ENCODE measurements at regions not wholly inside any gene's neighbourhood (a gene's known extent, or its start where the extent isn't known, plus 50 kb on each side); places are given as distances from the start of the nearest gene placed in this dataset.

GRCh38 chr16:55411231-55411630 lies 67.8 kb upstream of the MMP2 start:
- Mint-ChIP-seq H3K4me1 (peaks cover 27% of the 10 kb centered on the region), H3K9me3 (no peaks in the 10 kb centered on the region), H3K27me3 (ENCODE audit: insufficient read depth, low read depth) (peaks cover 9% of the 10 kb centered on the region), H3K4me3 (no peak overlapping the region), H3K27ac (peak overlapping the region; percentile 3), H3K36me3 (no peaks in the 10 kb centered on the region)
- Histone ChIP-seq H3K79me2 (ENCODE audit: low read depth) (no peaks in the 10 kb centered on the region), H3F3A (ENCODE audit: low read depth) (peaks cover 6% of the 10 kb centered on the region), H3K27me3 (peaks cover 10% of the 10 kb centered on the region), H3K36me3 (no peaks in the 10 kb centered on the region), H3K4me1 (peaks cover 23% of the 10 kb centered on the region), H3K27ac (no peak overlapping the region), H3K4me3 (no peak overlapping the region), H2AFZ (replicated peaks) (no peak overlapping the region), H3K9me3 (ENCODE audit: low read depth) (no peaks in the 10 kb centered on the region), H3K9ac (no peak overlapping the region), H4K20me1 (ENCODE audit: low read depth) (no peaks in the 10 kb centered on the region), H3K4me2 (peak overlapping the region; percentile 13)
- TF ChIP-seq EZH2 (IDR thresholded peaks at IDR 0.05) = no peak
- no peak for TF ChIP-seq EZH2phosphoT487 (IDR thresholded peaks at IDR 0.05)
- no peak for TF ChIP-seq CTCF (IDR thresholded peaks at IDR 0.05)
- DNase-seq (ENCODE audit: low spot score) = peak; percentile 13

GRCh38 chr16:55418586-55418985 lies 60.4 kb upstream of the MMP2 start:
- Histone ChIP-seq H3F3A (ENCODE audit: low read depth) (no peaks in the 10 kb centered on the region), H3K4me1 (no peaks in the 10 kb centered on the region), H3K36me3 (no peaks in the 10 kb centered on the region), H4K20me1 (ENCODE audit: low read depth) (peaks cover 4% of the 10 kb centered on the region), H3K79me2 (ENCODE audit: low read depth) (no peaks in the 10 kb centered on the region), H3K4me3 (no peak overlapping the region), H3K4me2 (no peak overlapping the region), H3K9me3 (ENCODE audit: low read depth) (no peaks in the 10 kb centered on the region), H3K27ac (no peak overlapping the region), H3K27me3 (peaks cover 31% of the 10 kb centered on the region), H2AFZ (replicated peaks) (no peak overlapping the region), H3K9ac (no peak overlapping the region)
- Mint-ChIP-seq H3K4me3 (no peak overlapping the region), H3K9me3 (no peaks in the 10 kb centered on the region), H3K27ac (no peak overlapping the region), H3K4me1 (peaks cover 5% of the 10 kb centered on the region), H3K27me3 (ENCODE audit: insufficient read depth, low read depth) (peaks cover 17% of the 10 kb centered on the region), H3K36me3 (no peaks in the 10 kb centered on the region)
- no peak for TF ChIP-seq EZH2 (IDR thresholded peaks at IDR 0.05)
- TF ChIP-seq CTCF (IDR thresholded peaks at IDR 0.05) = no peak
- no peak for TF ChIP-seq EZH2phosphoT487 (IDR thresholded peaks at IDR 0.05)
- peak; percentile 37 for DNase-seq (ENCODE audit: low spot score)

- no peak for DNase-seq (ENCODE audit: low spot score)
- Histone ChIP-seq H3K4me1 (no peaks in the 10 kb centered on the region), H3K4me3 (no peak overlapping the region), H3F3A (ENCODE audit: low read depth) (no peaks in the 10 kb centered on the region), H3K79me2 (ENCODE audit: low read depth) (no peaks in the 10 kb centered on the region), H2AFZ (replicated peaks) (peak overlapping the region; percentile 72), H3K36me3 (no peaks in the 10 kb centered on the region), H3K27me3 (peaks cover 26% of the 10 kb centered on the region), H4K20me1 (ENCODE audit: low read depth) (peaks cover 4% of the 10 kb centered on the region), H3K4me2 (no peak overlapping the region), H3K27ac (no peak overlapping the region), H3K9me3 (ENCODE audit: low read depth) (no peaks in the 10 kb centered on the region), H3K9ac (no peak overlapping the region)
- no peak for TF ChIP-seq CTCF (IDR thresholded peaks at IDR 0.05)
- TF ChIP-seq EZH2phosphoT487 (IDR thresholded peaks at IDR 0.05) = no peak
- TF ChIP-seq EZH2 (IDR thresholded peaks at IDR 0.05) = no peak
- H3K27me3 Mint-ChIP-seq (ENCODE audit: insufficient read depth, low read depth) = peaks cover 11% of the 10 kb centered on the region
- H3K4me1 Mint-ChIP-seq = peaks cover 5% of the 10 kb centered on the region
- H3K4me3 Mint-ChIP-seq = no peak overlapping the region
- no peaks in the 10 kb centered on the region for H3K36me3 Mint-ChIP-seq
- H3K27ac Mint-ChIP-seq = no peak overlapping the region
- no peaks in the 10 kb centered on the region for H3K9me3 Mint-ChIP-seq
Measured at GRCh38 chr16:55421226-55421625, 57.8 kb upstream of the MMP2 start.

Measured in neural progenitor cell (in vitro differentiated cells).